ENCODE measurements at regions not wholly inside any gene's neighbourhood (a gene's known extent, or its start where the extent isn't known, plus 50 kb on each side); places are given as distances from the start of the nearest gene placed in this dataset.

DNA sequence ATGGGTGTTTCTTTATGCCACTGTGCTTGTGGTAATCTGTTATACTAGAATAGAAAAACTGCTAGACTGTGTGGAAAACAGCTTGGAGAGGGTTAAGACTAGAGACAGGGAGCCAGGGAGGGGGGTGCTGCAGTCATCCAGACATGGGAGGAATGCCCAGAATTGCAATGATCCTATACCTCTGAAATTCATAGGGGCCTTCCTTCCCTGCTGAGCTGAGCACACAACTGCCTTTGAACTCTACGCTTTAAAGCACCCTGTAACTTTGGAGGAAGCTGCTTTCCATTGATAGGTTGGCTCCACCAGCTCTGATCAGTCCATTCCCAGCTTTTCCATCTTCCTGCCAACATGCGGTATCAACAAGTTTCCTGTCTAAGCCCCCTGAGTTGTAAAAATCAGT lies 155.9 kb upstream of the RASGEF1B start:
- no peak for DNase-seq (ENCODE audit: low spot score)

DNA sequence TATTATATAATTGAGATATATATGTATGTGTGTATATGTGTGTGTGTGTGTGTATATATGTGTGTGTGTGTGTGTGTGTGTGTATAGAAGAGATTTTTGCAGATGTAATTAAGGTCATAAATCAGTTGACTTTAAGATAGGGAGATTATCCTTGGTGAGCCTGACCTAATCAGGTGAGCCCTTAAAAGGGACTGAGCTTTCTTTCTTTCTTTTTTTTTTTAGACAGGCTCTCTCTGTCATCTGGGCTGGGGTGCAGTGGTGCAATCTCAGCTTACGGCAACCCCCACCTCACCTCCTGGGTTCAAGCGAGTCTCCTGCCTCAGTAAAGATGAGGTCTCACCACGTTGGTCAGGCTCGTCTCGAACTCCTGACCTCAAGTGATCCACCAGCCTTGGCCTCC lies 155.1 kb upstream of the RASGEF1B start:
- no peak for DNase-seq (ENCODE audit: low spot score)

DNA sequence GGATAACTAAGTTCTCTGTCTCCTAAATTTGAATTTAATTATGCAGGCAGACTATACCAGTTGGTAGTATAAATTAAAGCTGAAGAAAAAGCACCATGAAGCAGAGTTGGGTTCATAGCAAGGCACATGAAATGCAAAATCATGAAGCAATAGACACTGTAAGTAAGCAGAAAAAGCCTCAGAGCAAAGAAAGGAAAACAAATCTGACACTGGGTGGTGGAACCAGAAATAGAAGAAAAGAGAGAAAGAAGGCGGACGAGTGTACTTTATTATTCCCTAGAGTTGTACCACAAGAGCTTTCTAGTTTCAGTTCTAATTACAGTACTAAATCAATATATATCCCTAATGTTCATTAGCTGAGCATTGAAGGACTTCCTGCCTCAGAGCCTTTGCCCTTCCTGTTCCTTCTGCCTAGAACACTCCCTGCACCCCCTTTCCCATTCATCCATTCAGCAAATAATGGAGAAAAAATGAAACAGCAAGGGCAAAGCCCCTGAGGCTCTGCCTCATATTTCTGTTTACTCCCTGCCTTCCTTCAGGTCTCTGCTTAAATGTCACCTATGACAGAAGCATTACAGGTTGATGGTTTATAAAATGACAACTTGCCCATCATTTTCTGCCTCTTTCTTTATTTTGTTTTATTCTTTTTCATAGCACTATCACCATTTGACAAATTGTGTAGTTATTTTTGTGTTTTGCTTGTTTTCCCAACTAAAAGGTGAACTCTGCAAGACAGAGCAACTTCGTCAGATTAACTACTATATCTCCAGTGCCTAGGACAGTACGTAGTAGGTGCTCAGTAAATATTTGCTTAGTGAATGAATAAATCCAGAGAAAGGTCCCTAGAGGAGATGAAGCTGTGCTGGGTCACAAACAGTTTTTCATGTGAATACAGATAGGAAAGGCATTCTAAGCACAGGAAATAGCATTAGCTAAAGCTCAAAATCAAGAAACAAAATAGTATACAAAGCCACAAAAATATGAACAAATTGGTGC lies 154.0 kb upstream of the RASGEF1B start:
- no peak for DNase-seq (ENCODE audit: low spot score)

DNA sequence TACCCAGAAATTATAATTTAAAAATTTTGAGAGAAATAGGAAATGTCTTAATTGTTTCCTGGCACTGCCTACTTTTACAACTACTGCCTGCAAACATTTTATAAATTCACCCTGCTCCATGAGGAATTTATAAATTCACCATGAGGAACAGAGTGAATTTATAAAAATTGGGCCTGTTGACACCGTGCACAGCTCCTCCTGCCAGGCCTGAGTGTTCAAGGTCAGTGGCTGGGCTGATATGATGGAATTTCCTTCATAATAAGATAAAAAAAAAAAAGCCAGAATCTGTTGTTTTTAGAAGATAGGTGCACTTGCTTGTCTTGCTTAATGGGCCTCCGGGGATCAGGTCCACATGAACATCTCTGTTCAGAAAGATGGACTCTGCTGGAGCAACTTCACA lies 151.7 kb upstream of the RASGEF1B start:
- DNase-seq (ENCODE audit: low spot score): no peak

DNA sequence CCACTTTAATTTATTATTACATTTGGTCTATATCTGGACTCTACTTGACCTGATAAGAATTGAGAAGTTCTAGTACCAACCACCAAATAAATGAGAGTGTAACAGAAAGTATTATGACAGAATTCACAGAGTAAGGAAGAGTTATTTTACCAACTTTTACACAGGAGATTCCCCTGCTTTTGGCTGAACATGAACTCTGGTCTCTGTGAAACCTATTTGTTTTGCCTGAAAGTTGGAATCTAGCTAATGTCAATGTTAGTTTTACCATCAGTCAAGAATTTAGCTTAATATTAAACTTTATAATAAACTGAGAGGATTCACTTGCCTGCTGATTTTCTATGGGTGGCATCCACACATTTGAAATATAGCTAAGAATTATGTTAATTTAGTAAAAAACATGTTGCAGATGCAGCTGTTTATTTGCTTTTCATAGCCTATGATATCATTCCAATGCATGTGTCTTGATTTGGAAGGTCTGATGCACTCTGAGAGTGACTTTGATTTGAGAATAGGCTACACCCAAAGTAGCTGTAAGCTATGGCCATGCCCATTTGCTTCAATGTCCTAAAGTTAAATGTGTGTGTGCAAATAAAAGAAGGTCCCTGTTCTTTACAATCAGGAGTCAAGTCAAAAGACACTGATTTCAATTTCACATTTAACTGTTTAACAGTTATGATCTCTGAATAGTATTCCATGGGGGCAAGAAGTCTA lies 150.9 kb upstream of the RASGEF1B start:
- DNase-seq (ENCODE audit: low spot score): no peak

DNA sequence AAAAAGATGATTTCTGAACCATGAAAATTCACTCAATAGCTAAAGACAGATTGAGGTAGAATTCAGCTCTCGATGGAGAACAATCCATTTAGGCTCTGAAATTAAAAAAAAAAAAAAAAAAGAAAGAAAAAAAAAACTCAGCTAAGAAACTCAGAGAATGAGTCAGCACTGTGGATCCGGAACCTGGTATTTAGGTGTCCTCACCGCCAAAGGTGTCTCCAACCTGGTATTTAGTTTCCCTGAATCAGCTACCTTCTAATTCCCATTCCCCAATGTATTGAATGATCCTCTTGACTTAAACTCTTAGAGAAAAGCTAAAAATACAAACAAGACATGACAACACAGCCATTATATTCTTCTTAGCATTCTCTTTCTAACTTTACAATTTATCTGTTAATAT lies 150.3 kb upstream of the RASGEF1B start:
- DNase-seq (ENCODE audit: low spot score): no peak

DNA sequence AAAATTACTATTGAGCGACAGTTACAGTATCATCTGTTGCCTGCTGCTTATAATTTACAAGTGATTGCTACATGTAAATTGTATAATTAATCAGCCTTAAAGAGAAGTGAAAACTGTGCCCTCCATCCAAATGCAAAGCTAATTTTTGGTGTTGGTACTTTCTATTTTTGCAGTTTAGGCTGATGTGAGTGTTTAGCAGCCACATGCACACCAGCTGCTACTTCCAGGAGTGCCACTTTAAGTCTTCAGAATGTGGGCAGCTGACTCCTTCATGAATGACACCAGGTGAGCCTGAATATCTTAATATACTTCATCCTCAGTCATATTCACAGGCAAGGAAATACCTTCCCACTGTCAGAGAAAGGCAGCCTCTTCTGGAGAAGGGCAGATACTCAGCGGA lies 149.8 kb upstream of the RASGEF1B start:
- DNase-seq (ENCODE audit: low spot score): no peak

DNA sequence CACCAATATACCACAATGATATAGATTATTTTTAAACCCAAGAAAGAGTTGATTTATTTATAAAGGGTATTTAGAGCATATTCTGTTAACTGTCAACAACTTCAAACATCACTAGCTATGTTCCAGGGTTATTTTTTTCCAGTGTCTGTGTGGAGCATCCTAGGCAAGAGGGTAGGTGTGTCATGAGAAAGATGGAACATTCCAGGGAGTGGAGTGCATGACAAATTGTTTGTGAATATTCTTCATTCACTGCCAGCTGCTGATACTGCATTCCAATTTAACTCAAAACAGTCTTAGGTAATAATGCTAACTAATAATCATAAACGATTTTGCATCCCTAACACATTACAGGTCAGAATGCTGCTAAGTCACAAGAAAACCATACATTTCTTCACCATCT lies 148.7 kb upstream of the RASGEF1B start:
- DNase-seq (ENCODE audit: low spot score): peak; percentile 17

DNA sequence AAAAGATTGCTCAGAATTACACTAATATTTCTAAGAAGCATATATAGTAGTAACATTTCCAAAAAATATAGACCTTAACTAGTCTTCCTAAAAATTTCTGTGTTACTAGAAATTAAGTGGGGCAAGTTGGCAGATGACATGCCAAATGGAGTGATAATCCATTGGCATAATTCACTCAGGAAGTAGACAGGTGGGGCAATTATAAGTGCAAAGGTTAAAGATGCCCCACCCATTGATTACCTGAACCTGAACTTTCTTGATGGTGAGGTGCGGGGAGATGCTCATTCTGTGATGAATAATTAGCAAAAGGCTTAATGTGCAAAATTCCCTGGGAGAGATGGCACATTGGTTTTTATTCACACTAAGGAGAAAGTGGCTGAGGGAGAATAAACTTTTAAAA lies 145.8 kb upstream of the RASGEF1B start:
- no peak for DNase-seq (ENCODE audit: low spot score)

DNA sequence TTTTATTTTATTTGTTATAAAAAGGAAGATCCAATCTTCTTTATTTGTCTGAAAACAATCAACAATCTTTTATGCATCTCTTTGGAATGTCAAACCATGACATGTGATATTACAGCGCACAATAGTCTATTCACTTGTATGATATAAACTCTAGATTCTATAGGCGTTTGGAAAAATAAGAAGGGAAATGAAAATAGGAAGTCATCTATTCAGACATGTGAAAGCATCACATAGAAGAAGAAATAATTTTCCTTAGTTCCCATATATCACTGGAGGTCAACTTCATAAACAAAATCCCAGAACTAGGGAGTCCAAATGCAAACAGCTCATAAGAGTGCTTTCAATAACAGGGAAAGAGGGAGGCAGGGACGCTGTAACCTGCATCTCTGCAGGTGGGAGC lies 139.5 kb upstream of the RASGEF1B start:
- DNase-seq (ENCODE audit: low spot score): no peak

DNA sequence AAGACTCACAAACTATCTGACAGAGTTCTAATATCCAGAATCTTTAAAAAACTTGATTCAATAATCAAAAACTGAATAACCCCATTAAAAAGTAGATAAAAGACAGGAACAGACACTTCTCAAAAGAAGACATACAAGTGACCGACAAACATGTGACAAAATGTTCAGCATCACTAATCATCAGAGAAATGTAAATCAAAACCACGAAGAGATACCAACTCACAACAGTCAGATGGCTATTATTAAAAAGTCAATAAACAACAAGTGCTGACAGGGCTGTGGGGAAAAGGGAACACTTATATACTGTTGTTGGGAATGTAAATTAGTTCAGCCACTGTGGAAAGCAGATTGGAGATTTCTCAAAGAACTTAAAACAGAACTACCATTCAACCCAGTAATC lies 138.1 kb upstream of the RASGEF1B start:
- DNase-seq (ENCODE audit: low spot score): no peak

DNA sequence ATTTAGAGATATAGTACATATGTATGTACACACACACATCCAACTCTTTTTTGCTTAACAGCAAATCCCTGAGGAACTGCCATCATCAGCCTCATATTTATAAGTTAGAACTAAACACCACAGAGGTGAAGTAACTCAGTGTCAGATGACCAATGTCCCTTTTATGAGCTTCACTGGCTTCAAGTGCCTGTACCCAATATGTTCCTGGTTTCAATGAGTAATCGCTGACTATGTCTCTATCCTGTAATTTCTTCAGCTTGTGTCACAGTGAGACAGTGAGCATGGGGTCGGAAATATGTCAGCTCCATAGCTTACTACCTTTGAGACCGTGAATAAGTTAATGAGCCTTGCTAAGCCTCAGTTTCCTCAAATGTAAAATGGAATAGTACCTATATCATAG lies 136.2 kb upstream of the RASGEF1B start:
- DNase-seq (ENCODE audit: low spot score): no peak

DNA sequence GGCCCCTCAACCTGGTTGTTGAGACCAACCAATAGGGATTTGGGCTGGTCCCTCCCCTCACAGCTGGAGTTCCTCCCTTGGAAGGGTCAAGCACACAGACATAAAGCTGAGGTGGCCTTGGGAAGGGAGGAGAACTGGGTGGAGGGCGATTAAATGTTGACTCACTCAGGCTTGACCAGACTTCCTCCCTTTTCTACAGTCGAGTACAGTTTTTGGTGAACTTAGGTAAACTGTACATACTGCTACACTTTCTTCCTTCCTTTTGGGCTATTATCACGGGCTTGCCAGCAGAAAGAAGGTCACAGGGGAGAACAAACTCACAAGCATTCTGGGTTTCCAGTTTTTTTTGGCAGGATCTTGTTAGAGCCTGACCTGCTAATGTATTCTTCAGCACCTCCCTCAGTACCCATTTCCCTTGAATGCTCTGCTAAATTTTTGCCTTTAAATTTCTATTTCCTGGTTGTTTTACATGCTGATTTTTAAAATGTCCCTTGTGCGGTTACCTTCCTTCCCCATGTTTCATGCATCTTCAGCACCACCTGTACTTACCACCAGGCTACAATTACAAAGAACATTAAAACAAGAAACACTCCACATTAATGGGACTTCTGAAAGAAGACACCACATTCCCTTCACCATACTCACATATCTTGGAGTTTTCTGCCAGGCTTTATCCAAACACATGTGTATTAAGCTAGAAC lies 135.2 kb upstream of the RASGEF1B start:
- DNase-seq (ENCODE audit: low spot score): no peak

DNA sequence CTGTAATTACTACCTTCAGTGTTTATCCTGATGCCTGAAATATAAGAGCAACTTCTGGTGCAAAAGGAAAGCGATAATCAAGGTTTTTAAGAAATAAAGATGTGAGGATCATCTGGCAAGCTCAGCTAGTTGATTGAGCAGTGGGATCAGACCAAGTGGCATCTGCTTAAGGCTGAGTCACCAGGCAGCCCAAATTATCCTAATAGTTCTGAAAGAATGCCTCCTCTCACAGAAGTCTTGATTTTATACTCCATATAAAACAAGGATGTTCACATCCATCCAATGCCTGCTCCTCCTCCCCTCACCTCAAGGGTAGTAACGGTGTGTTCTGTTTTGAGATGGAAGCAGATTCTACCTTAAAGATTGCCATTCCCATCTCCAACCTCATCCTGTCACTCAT lies 134.5 kb upstream of the RASGEF1B start:
- DNase-seq (ENCODE audit: low spot score): peak; percentile 13

DNA sequence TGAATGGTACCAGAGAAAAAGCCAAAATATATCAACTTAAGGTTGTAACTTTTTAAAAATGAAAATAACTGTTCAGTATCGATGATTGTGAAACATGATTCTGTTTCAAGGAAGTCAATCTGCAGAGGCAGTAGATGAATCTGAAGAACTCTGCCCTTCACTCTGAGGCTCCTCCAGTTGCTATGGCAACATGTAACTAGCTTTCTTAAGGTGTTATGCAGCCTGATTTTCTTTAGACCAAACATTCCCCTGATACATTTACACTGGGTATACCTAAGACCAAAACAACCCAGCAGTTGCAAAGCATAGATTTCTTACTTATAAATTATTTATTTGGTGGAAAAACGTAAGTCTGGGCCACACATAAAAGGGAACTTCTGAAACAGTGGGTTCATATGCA lies 133.6 kb upstream of the RASGEF1B start:
- no peak for DNase-seq (ENCODE audit: low spot score)

DNA sequence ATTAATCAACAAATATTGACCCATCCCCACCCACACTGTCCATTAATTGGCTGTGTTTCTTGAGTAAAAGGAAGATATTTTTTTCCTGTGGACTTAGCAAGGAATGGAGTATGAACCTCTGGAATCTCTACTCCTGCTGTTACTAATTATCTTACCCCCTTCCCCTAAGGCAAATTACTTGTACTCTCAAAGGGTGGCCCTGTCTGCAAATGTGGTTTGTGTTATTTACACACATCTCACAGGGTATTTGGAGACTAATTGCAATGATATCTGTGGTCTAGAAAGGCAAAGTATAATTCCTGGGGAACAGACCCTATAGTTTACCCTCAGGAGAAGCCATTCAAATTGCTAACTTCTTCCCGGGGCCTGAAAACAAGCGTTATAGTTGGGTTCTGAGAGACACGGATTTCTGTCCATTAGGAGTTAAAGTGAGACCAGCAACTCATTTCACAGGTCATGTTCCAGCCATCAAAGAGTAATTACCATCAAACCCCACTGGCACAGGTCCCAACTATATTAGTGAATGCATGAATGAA lies 133.0 kb upstream of the RASGEF1B start:
- DNase-seq (ENCODE audit: low spot score): no peak

DNA sequence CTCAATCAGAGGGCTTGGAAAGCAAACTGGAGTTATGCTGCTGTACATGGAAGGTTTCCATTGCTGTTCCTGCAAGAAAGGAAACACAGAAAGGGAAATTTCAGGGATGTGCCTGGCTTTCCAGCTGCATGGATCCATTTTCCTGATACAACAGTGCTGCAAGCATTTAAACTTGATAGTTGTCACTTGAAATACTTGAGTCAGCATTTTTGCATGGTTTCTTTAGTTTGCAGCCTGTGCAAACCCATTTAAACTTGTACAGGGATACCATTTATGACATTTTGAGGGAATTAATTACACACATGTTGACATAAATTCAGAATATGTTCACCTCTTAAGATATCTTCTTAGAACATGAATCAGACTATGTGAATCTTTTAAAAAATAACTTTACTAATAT lies 131.1 kb upstream of the RASGEF1B start:
- no peak for DNase-seq (ENCODE audit: low spot score)

DNA sequence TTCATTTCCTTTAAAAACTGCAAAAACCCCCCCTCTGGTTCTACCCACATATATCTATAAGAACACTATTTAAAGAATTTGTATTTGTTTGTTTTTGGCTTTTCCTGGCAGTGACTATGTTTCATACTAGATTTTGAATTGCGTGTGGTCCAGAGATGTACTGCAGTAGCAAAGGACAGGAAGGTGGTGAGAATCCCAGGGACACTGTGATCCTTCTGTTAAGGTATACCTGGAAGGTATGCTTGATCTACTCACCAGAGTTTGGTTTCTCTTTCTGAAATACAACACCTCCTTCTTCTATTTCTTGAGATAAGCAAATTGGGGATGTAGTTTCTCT lies 129.6 kb upstream of the RASGEF1B start:
- no peak for DNase-seq (ENCODE audit: low spot score)

DNA sequence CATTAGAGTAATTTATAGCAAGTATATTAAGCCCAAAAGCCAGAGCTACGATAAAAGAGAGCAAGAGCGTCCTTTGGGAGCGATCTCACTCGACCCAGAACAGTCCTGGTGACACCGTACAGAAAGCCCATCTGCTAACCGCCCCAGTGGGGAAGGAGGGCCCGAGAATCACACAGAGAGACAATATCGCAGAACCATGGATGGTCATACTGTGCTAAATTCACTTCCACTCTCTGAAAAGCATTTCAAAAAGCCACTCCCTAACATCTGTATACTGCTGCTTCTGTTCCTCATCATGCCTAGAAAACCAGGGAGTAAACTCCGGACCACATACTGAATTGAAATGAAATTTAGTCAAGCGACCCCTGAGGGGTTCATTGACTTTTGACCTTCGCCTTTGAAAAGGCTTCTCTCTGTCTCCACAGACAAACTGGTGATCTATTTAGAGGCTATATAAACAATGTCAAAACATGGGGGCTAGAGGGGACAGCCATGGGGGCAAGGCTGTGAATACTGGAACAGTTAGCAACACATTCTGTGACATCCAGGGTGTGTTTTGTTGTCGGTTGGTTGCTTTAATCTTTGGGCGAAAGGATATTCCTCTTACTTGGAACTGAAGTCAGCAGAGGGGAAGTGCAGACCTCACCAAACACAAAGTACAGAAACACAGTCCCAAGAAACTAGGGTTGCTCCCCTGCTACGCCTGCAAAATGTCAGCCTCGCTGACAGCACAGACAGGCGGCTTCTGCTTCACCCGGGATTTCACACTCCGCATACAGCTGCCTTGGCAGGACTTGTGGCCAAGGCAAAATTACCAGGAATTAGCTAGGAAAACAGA lies 129.0 kb upstream of the RASGEF1B start:
- DNase-seq (ENCODE audit: low spot score): no peak

DNA sequence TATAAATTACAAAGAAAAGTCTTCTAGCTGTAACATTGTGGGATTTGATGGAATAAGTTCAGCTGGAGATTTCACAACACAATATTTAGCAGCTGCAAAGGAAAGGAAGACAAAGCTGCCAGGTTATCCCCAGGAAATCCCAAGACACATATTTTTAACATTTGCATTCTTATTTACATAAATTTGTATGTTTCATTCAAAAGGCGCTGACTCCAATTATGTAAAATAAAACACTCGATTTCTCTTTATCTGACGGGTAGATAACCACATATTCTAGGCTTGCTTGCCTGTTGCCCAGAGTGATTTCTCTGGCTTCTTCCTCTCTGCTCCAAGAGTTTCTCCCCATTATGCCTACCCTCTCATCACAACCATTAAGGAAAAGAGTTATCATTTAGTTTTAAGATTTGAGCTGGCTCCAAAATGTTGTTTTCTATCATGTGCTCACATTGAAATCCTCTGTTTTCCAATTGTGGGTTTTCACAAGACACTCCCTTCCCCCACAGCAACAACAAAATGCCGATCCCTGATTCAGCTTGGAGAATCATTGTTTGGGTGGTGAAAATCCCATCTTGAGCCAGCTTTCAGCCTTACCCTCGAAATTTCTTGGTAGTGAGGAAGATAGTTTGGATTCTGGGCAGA lies 128.2 kb upstream of the RASGEF1B start:
- DNase-seq (ENCODE audit: low spot score): no peak
